ENCODE measurements at regions not wholly inside any gene's neighbourhood (a gene's known extent, or its start where the extent isn't known, plus 50 kb on each side); places are given as distances from the start of the nearest gene placed in this dataset.

DNA sequence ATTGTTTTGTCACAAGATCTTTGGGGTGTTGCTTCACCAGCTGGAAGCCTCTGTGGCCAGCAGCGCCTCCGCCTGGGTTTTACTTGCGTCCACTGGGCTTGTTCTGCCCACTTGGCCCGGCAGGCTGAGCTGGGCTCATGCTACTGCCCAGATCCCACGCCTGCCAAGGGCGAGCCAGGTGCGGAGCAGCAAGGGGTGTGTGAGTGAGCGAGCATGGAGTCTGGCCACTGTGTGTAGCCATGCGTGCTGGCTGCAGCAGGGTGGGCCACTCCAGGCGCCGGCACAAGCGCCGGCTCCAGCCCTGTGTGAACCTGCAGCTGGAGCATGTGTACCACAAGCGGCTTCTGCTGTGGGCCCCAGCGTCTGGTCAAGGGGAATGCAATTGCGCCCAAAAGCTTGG lies 416.5 kb upstream of the RGMA start:
- no peak overlapping the region for H3K27ac ChIP-seq
- no peaks in the 10 kb centered on the region for H3K4me1 ChIP-seq
- intact Hi-C loops (cut with DNase I; ENCODE audit: low total_unique reads) (no loop called here), in situ Hi-C loops (cut with MboI; ENCODE audit: low pct_ligation_motif_present in 1 of 4, low pct_unique_long_range_greater_than_20kb in 1 of 4, low sequenced_read_pairs in 3 of 4) (no loop called here)
- WGBS, 2 donors (ENCODE audit: low coverage in 1 of 2), result 87% methylated on average over 16 of the region's 16 CpGs; no CpG with 5 or more reads in 1 of the 2 donors
- TF ChIP-seq POLR2A (IDR thresholded peaks at IDR 0.05) (no peak), EP300 (IDR thresholded peaks at IDR 0.05; ENCODE audit: low read depth) (no peak), POLR2AphosphoS5 (IDR thresholded peaks at IDR 0.05) (no peak)
- TF ChIP-seq, protein P1, sequence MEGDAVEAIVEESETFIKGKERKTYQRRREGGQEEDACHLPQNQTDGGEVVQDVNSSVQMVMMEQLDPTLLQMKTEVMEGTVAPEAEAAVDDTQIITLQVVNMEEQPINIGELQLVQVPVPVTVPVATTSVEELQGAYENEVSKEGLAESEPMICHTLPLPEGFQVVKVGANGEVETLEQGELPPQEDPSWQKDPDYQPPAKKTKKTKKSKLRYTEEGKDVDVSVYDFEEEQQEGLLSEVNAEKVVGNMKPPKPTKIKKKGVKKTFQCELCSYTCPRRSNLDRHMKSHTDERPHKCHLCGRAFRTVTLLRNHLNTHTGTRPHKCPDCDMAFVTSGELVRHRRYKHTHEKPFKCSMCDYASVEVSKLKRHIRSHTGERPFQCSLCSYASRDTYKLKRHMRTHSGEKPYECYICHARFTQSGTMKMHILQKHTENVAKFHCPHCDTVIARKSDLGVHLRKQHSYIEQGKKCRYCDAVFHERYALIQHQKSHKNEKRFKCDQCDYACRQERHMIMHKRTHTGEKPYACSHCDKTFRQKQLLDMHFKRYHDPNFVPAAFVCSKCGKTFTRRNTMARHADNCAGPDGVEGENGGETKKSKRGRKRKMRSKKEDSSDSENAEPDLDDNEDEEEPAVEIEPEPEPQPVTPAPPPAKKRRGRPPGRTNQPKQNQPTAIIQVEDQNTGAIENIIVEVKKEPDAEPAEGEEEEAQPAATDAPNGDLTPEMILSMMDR (IDR thresholded peaks at IDR 0.05), result no peak
- no peak overlapping the region for H3K4me3 ChIP-seq
- H3K9me3 ChIP-seq, result no peaks in the 10 kb centered on the region
- no peaks in the 10 kb centered on the region for H3K36me3 ChIP-seq
- DNase-seq, result no peak
- no peaks in the 10 kb centered on the region for H3K27me3 ChIP-seq

DNA sequence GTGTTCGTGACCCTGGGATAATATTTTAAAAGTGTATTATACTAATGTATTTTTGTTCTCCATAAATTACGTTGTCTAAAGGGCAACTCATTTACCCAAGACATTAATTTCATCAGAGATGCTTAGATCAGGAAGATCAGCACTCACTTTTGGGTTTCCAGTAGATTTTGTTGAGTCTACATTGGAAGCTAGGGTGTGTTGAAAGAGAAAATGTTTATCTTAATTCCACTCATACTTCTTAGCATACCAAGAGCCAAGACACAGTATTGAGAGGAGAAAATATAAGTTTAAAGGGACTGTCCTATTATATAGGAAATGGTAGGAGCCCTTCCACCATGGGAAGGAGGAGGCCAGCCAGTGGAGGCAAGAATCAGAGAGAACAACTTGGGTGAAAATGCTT lies 412.9 kb upstream of the RGMA start:
- H3K4me1 ChIP-seq, result no peaks in the 10 kb centered on the region

DNA sequence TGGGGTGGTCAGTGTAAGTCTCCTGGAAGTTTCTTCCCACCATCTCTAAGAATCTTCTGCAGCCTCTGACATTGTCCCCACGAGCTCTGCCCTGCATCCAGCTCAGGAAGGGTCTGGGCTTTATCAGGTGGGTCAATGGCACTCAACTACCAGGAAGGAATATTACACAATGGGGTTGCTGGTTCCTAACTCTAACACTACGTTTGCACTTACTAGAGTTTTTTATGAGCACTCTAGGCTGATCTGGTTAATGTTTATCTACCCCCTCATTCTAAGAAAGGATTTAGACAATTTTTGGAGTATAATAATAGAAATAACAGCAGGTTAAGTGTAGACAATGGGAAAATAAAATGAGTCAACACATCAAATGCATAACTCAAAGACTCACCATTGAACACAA lies 411.1 kb upstream of the RGMA start:
- no peaks in the 10 kb centered on the region for H3K4me1 ChIP-seq
- H3K36me3 ChIP-seq, result no peaks in the 10 kb centered on the region
- no peak overlapping the region for H3K27ac ChIP-seq
- H3K4me3 ChIP-seq, result no peak overlapping the region
- TF ChIP-seq POLR2AphosphoS5 (IDR thresholded peaks at IDR 0.05) (no peak), POLR2A (IDR thresholded peaks at IDR 0.05) (no peak)
- TF ChIP-seq, protein P1 (IDR thresholded peaks at IDR 0.05), result no peak
- in situ Hi-C loops (cut with MboI; ENCODE audit: low pct_ligation_motif_present in 1 of 4, low pct_unique_long_range_greater_than_20kb in 1 of 4, low sequenced_read_pairs in 3 of 4) (no loop called here), intact Hi-C loops (cut with DNase I; ENCODE audit: low total_unique reads) (no loop called here)
- 25% methylated on average over 2 of the region's 2 CpGs; no CpG with 5 or more reads in 1 of the 2 donors for WGBS, 2 donors (ENCODE audit: low coverage in 1 of 2)
- DNase-seq, result no peak
- H3K9me3 ChIP-seq, result no peaks in the 10 kb centered on the region
- H3K27me3 ChIP-seq, result no peaks in the 10 kb centered on the region

More for the DNA sequence above, 412.9 kb upstream of the RGMA start:
- Histone ChIP-seq H3K27ac (no peak overlapping the region), H3K36me3 (no peaks in the 10 kb centered on the region), H3K27me3 (no peaks in the 10 kb centered on the region), H3K9me3 (no peaks in the 10 kb centered on the region), H3K4me3 (no peak overlapping the region)
- DNase-seq, result no peak
- intact Hi-C loops (cut with DNase I; ENCODE audit: low total_unique reads), result no loop called here
- no peak for TF ChIP-seq POLR2AphosphoS5 (IDR thresholded peaks at IDR 0.05)
- TF ChIP-seq, protein P1 (IDR thresholded peaks at IDR 0.05), result no peak
- TF ChIP-seq POLR2A (IDR thresholded peaks at IDR 0.05), result no peak
- TF ChIP-seq EP300 (IDR thresholded peaks at IDR 0.05; ENCODE audit: low read depth), result no peak
- 80 to 89% methylated on average over 2 of the region's 2 CpGs for WGBS, 2 donors (ENCODE audit: low coverage in 1 of 2)
- in situ Hi-C loops (cut with MboI; ENCODE audit: low pct_ligation_motif_present in 1 of 4, low pct_unique_long_range_greater_than_20kb in 1 of 4, low sequenced_read_pairs in 3 of 4), result no loop called here

DNA sequence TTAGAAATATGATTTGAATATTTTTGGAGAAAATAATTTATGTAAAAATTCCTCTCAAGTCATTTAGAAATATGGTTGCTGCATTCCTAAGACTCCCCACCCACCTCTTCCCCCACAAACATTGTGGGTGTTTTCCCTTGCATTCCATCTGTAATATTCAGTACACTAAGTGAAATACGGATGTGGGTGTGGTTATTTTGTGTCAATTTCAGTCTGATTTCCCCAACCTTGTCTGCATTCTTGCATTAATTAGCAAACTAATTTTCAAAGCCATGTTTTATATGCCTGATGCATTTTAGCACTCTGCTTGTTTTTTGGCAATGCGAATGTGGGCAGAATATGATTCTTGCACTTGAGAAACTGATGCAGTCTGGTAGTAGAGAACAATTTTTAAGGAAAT lies 408.3 kb upstream of the RGMA start:
- Histone ChIP-seq H3K4me3 (no peak overlapping the region), H3K36me3 (no peaks in the 10 kb centered on the region), H3K4me1 (no peaks in the 10 kb centered on the region), H3K27ac (no peak overlapping the region), H3K9me3 (no peaks in the 10 kb centered on the region), H3K27me3 (no peaks in the 10 kb centered on the region)
- in situ Hi-C loops (cut with MboI; ENCODE audit: low pct_ligation_motif_present in 1 of 4, low pct_unique_long_range_greater_than_20kb in 1 of 4, low sequenced_read_pairs in 3 of 4), result no loop called here
- WGBS, 2 donors (ENCODE audit: low coverage in 1 of 2), result 60 to 70% methylated on average over 1 to 2 of the region's 2 CpGs
- TF ChIP-seq POLR2A (IDR thresholded peaks at IDR 0.05) (no peak), EP300 (IDR thresholded peaks at IDR 0.05; ENCODE audit: low read depth) (no peak), POLR2AphosphoS5 (IDR thresholded peaks at IDR 0.05) (no peak)
- TF ChIP-seq, protein P1 (IDR thresholded peaks at IDR 0.05), result no peak
- intact Hi-C loops (cut with DNase I; ENCODE audit: low total_unique reads), result no loop called here
- no peak for DNase-seq
